ENCODE measurements at regions not wholly inside any gene's neighbourhood (a gene's known extent, or its start where the extent isn't known, plus 50 kb on each side); places are given as distances from the start of the nearest gene placed in this dataset.
"Not testable (repeated sequence)": the region's sequence is repeated elsewhere in the genome, so short reads cannot be mapped to it uniquely, and the experiment has no call there.

DNA sequence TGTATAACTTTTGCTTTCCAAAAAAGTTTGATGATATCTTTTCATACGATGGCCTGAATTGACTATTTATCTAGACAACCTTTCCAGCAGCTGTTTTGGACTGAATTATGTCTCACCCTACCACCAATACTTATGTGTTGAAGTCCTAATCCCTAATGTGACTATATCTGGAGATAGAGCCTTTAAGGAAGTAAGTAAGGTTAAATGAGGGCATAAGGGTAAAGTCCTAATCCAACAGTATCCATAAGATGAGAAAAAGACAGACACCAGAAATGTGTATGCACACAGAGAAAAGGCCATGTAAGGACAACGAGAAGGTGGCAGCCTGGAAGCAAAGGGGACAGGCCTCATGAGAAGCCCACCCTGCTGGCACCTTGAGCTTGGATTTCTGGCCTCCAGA is 86.6 kb upstream of the PPARGC1A start:
- DNase-seq (no peak), ATAC-seq (no peak)
- H3K27me3 Mint-ChIP-seq: peaks cover 0 to 5% (median 0%) of the 10 kb centered on the region in 5 donors
- H3K27ac Mint-ChIP-seq: no peak overlapping the region
- no peak overlapping the region for H3K4me3 Mint-ChIP-seq
- POLR2A ChIA-PET: no interaction called here
- H3K9me3 Mint-ChIP-seq: no peaks in the 10 kb centered on the region
- peaks cover 0 to 2% (median 0%) of the 10 kb centered on the region in 4 donors for H3K4me1 Mint-ChIP-seq
- no peaks in the 10 kb centered on the region for H3K36me3 Mint-ChIP-seq

DNA sequence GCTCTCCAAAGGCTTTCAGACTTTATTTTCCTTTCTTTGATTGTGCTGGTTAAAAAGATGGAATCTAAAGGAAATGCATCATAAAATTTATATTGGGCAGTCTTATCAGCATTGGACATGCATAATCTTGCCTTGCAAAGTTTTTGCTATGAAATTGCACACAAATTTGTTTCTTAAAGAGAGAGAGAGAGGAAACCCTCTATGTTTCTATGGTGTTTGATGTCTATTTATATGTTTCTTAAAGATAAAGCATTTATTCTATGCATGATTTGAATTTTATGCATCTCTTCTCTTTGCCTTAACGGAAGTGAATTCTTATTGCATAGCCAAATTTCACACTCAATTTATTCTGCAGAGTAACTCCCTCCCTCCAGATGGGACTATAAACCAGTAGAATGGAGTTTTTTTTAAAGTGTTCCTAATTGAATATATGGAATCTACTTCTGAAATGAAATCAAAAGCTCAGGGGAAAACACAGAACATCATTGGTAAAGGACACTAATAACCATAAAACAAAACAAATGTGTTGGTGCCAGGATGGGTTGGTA is 83.5 kb upstream of the PPARGC1A start:
- H3K4me1 Mint-ChIP-seq: peaks cover 0 to 2% (median 0%) of the 10 kb centered on the region in 4 donors
- DNase-seq: no peak
- H3K4me3 Mint-ChIP-seq: no peak overlapping the region
- peaks cover 0 to under 1% (median 0%) of the 10 kb centered on the region in 9 donors for H3K9me3 Mint-ChIP-seq
- no peak for ATAC-seq
- POLR2A ChIA-PET: no interaction called here
- H3K27me3 Mint-ChIP-seq: peaks cover 0 to 5% (median 0%) of the 10 kb centered on the region in 5 donors
- no peaks in the 10 kb centered on the region for H3K36me3 Mint-ChIP-seq
- no peak overlapping the region for H3K27ac Mint-ChIP-seq

DNA sequence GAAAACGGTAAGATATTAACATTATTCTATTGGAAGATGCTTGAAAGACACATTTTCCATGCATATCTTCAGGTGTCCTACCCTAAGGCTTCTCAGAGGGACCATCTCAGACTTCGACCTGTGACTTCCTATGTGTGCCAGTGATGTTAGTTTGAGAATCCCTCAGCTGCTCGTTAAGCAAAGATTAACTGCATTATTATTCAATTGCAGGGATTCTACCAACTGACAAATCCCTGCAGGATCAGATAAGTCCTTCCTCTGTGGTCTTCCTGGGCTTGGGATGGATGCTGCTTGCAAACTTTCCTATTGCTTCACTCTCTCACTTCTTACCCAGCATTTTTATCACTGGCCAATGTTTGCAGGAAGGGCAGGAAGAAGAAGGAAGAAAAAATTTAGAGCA is 83.0 kb upstream of the PPARGC1A start:
- no peak overlapping the region for H3K27ac Mint-ChIP-seq
- H3K4me3 Mint-ChIP-seq: no peak overlapping the region
- H3K36me3 Mint-ChIP-seq: no peaks in the 10 kb centered on the region
- POLR2A ChIA-PET: no interaction called here
- peaks cover 0 to 2% (median 0%) of the 10 kb centered on the region in 4 donors for H3K4me1 Mint-ChIP-seq
- DNase-seq (no peak), ATAC-seq (no peak)
- peaks cover 0 to 5% (median 0%) of the 10 kb centered on the region in 5 donors for H3K27me3 Mint-ChIP-seq
- peaks cover 0 to 2% (median 0%) of the 10 kb centered on the region in 9 donors for H3K9me3 Mint-ChIP-seq

DNA sequence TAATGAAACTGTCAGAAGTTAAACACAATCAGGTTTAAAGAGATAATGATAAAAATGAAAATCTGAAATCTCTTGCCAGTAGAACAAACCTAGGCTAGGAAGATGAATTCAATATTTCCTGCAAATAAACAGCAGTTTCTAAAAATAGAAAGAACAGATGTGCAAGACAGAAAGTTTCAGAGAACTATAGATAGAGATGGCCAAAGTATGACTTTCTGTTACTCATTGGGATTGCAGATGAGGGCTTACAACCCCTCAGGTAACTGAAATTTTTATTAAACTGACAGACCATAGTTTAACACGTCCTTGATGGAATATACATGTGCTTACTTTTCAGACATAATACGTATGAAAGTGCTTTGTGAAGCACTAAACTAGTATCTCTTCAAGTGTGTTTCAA is 82.3 kb upstream of the PPARGC1A start:
- H3K36me3 Mint-ChIP-seq: no peaks in the 10 kb centered on the region
- no peak for ATAC-seq
- H3K4me1 Mint-ChIP-seq: peaks cover 0 to 2% (median 0%) of the 10 kb centered on the region in 4 donors
- H3K27ac Mint-ChIP-seq: no peak overlapping the region
- peaks cover 0 to 2% (median 0%) of the 10 kb centered on the region in 9 donors for H3K9me3 Mint-ChIP-seq
- POLR2A ChIA-PET: no interaction called here
- DNase-seq: no peak
- H3K4me3 Mint-ChIP-seq: no peak overlapping the region
- peaks cover 0 to 9% (median 0%) of the 10 kb centered on the region in 5 donors for H3K27me3 Mint-ChIP-seq

DNA sequence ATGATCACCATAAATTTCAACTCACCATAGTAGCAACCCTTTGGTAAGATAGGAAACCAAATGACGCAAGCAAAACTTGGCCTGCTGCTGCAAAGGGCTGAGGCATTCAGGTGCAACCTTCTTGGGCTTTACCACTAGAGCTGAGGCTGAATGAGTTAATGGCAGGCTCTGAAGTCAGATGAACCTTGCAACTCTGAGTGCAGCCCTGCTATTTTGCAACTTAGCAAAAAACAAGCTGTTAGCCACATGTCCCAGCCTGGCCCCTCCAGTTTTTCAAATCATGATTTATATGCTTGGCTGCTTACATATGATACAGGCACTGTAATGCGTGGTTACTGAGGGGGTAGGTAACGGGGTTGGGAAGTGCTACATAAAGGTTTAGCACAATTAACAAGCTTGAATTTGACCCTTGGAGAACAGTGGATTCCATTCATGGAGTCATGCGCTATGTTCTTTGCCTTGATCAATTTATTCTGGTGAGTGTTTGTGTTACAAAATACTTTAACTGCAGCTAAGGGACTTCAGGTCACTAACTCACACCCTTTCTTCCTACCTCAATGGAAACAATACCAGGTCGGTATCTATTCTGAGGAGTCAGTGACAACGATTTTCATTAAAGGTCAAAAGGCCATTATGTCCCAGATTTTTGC is 80.5 kb upstream of the PPARGC1A start:
- ATAC-seq: no peak
- H3K27me3 Mint-ChIP-seq: peaks cover 0 to 5% (median 0%) of the 10 kb centered on the region in 5 donors
- H3K4me1 Mint-ChIP-seq: no peaks in the 10 kb centered on the region
- POLR2A ChIA-PET: no interaction called here
- H3K4me3 Mint-ChIP-seq: no peak overlapping the region
- no peak for DNase-seq
- H3K27ac Mint-ChIP-seq: no peak overlapping the region
- peaks cover 0 to 2% (median 0%) of the 10 kb centered on the region in 9 donors for H3K9me3 Mint-ChIP-seq
- no peaks in the 10 kb centered on the region for H3K36me3 Mint-ChIP-seq

DNA sequence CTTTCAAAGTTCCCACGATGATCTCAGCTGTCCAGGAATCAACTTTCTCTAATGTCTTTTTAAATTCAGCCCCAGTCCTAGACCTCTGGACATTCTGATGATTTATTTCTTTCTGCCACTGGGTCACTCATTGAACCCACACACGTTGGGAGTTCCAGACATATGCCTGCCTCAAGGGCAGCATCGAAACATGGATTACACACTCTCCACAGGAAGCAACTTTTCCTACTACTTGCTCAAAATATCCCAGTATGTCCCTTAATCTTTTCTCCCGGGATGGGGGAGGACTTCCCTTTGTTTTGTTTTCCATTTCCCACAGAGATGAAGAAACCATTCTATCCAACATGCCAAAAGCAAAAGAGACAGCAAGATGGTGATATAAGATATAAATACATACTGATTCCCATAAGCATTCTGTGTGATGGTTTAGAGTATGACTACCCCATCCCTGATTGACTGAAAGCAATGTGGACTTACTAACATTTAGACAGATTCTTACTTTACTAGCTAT is 79.8 kb upstream of the PPARGC1A start:
- ATAC-seq (no peak), DNase-seq (no peak)
- Mint-ChIP-seq H3K4me3 (no peak overlapping the region), H3K9me3 (peaks cover 0 to 3% (median 0%) of the 10 kb centered on the region in 9 donors), H3K36me3 (no peaks in the 10 kb centered on the region), H3K27ac (no peak overlapping the region), H3K27me3 (peaks cover 0 to 5% (median 0%) of the 10 kb centered on the region in 5 donors), H3K4me1 (no peaks in the 10 kb centered on the region)
- POLR2A ChIA-PET: no interaction called here

DNA sequence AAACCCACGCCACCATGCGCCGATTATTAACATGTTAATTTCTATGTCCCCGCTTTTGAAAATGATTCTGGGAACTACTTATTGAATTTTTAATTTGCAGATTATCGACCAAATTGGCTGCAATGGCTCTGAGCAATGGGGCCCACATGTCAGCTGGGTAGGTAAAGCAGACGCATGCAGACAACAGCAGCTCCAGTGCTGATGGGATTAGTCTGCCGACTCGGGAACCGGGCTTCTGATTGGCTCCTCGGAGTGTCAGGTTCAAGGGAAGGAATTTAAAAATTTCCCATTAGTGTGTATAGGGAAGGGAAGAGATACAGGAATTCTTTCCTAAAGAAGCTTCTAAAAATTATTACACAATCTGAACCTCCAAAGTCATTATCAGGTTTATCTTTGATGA is 77.4 kb upstream of the PPARGC1A start:
- H3K4me1 Mint-ChIP-seq: no peaks in the 10 kb centered on the region
- peaks cover 0 to 5% (median 0%) of the 10 kb centered on the region in 5 donors for H3K27me3 Mint-ChIP-seq
- H3K36me3 Mint-ChIP-seq: no peaks in the 10 kb centered on the region
- peaks cover 0 to 7% (median 0%) of the 10 kb centered on the region in 9 donors for H3K9me3 Mint-ChIP-seq
- POLR2A ChIA-PET: no interaction called here
- DNase-seq (no peak), ATAC-seq (no peak)
- H3K27ac Mint-ChIP-seq: no peak overlapping the region
- peak overlapping the region in 1 of 10 donors; percentile 26 for H3K4me3 Mint-ChIP-seq

DNA sequence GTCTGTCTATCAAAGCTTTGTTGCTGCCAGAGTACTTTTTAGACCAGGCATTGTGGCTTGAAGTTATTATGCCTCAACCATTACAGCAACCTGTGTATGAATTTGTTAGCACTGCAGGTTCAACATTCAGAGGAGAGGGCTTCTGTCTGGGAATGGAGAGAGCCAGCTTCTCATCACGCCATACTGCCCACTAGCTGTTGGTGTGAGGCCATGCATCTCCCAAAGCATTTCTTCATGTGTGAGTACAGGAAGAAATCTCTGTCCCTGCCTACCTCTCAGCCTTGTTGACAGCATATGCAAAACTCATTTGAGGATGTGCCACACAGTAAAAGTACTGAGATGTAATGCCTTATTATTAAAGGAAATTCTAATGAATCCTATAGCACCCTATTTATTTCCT is 76.9 kb upstream of the PPARGC1A start:
- peaks cover 0 to 5% (median 0%) of the 10 kb centered on the region in 5 donors for H3K27me3 Mint-ChIP-seq
- H3K9me3 Mint-ChIP-seq: peaks cover 0 to 7% (median 0%) of the 10 kb centered on the region in 9 donors
- no peaks in the 10 kb centered on the region for H3K4me1 Mint-ChIP-seq
- DNase-seq: no peak
- no peak for ATAC-seq
- no peaks in the 10 kb centered on the region for H3K36me3 Mint-ChIP-seq
- H3K27ac Mint-ChIP-seq: no peak overlapping the region
- POLR2A ChIA-PET: no interaction called here
- no peak overlapping the region for H3K4me3 Mint-ChIP-seq

DNA sequence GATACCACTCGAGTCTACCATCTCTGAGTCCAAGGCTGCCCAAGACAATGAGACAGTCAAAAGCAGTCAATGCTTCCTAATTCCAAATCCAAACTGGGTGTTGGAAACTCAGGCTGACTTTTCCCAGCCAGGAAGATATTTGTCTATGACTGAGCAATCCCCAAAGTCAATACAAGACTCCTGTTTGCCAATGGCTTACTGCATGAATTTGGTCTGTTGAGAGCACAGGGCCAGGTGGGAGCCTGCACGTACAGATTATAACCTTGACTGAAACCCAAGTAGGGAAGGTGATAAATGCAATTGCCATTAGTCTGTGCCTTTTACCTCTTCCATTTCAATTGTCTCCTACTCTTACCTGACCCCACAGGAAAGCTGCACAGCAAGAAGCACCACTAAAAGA is 72.6 kb upstream of the PPARGC1A start:
- POLR2A ChIA-PET: no interaction called here
- Mint-ChIP-seq H3K27ac (no peak overlapping the region), H3K27me3 (peaks cover 0 to 7% (median 0%) of the 10 kb centered on the region in 5 donors), H3K4me1 (no peaks in the 10 kb centered on the region), H3K9me3 (peaks cover 0 to 7% (median 2%) of the 10 kb centered on the region in 9 donors), H3K4me3 (no peak overlapping the region), H3K36me3 (no peaks in the 10 kb centered on the region)
- DNase-seq (no peak), ATAC-seq (no peak)

DNA sequence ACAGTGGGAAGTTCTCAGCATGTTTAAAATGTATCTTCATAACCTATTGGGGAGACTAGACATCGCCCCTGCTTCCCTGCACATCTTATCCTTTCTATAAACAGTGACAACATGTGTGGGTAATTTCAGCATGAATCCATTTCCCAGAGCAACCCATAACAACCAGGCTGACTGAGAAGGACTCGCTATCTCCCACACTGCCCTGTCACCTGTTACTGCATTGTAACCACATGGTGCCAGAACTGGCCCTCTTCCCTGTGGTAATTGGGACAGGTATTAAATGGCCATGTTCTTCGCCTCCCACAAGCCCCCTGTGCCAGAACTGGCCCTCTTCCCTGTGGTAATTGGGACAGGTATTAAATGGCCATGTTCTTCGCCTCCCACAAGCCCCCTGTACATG is 71.5 kb upstream of the PPARGC1A start:
- H3K4me3 Mint-ChIP-seq, H3K27me3 Mint-ChIP-seq, H3K36me3 Mint-ChIP-seq, ATAC-seq, H3K4me1 Mint-ChIP-seq, DNase-seq, POLR2A ChIA-PET, H3K27ac Mint-ChIP-seq: not testable (repeated sequence)
- H3K9me3 Mint-ChIP-seq: peaks cover 0 to 12% (median 4%) of the 10 kb centered on the region in 9 donors

DNA sequence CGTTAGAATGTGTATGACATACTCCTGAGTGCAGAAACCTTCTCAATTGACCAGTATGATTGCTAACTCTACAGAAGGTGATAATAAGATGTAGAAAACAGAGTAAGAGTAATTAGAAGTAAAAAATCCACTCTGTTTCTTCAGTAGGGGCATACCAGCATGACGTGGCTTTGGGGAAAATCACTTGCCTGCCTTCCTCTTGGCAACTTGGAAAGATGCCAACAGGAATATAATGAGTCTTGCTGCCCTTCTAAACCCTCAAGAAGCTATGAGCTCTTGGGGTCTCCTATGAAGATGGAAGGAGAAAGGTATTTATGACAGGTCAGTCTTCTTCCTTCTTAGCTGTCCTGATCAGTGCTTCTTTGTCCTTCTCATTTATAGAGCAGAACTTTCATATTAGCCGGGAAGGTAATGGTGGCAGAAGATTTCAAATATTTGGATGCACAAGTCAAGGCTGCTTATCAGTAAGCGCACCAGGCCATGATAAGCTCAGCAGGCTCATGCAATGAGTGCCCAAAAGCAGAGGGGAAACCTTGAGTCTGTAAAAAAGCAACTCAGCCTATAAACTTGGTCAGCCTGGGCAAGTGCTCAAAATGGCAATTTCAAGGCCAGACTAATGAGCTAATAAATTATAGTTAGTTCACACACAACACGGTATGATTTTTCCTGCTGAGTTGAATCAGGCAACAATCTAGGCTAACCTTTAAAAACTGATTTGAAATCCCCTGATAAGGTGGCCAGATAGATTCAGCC is 69.7 kb upstream of the PPARGC1A start:
- Mint-ChIP-seq H3K4me3 (no peak overlapping the region), H3K36me3 (no peaks in the 10 kb centered on the region), H3K27me3 (peaks cover 0 to 5% (median 0%) of the 10 kb centered on the region in 5 donors), H3K4me1 (no peaks in the 10 kb centered on the region), H3K27ac (no peak overlapping the region), H3K9me3 (peaks cover 0 to 16% (median 4%) of the 10 kb centered on the region in 9 donors)
- DNase-seq (no peak), ATAC-seq (no peak)
- POLR2A ChIA-PET: no interaction called here

DNA sequence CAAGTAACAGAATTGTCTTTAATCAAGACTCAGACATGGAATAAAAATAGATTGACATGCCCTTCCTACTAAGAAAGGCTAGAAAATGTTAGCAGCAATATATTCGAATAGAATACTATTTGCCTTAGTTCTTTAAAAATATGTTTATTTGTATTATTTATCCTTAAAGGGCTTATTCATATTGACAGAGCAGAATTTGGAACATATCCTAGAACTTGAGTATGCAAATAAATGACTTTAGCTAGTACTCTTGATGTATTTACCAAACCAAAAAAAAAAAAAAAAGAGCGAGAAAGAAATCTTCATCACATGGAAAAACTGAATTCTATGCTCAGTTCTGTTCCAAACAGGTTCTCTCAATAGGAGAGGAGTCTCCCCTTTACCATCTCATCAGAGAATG is 68.9 kb upstream of the PPARGC1A start:
- no peak for DNase-seq
- Mint-ChIP-seq H3K4me3 (no peak overlapping the region), H3K9me3 (peaks cover 0 to 16% (median 3%) of the 10 kb centered on the region in 9 donors), H3K27ac (no peak overlapping the region), H3K36me3 (no peaks in the 10 kb centered on the region), H3K27me3 (peaks cover 0 to 5% (median 0%) of the 10 kb centered on the region in 5 donors), H3K4me1 (no peaks in the 10 kb centered on the region)
- POLR2A ChIA-PET: no interaction called here
- no peak for ATAC-seq

DNA sequence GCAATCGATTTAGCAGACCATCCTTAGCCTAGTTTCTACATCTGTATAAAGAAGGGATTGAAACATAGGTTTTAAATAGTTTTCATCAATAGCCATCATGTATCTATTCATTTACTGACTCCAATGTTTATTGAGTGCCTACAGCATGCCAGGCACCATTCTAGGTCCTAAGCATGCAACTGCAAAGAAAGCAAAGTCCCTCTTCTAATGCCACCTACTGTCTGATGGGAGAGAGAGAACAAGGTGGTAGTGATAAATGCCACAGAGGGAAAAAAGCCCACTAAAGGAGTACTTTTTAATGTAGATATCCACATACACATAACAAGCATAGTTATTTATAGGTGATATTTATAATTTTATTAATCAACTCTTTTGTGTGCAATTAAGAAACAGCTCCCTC is 67.6 kb upstream of the PPARGC1A start:
- H3K36me3 Mint-ChIP-seq: no peaks in the 10 kb centered on the region
- no peak overlapping the region for H3K27ac Mint-ChIP-seq
- no peak overlapping the region for H3K4me3 Mint-ChIP-seq
- H3K9me3 Mint-ChIP-seq: peaks cover 0 to 16% (median 3%) of the 10 kb centered on the region in 9 donors
- ATAC-seq (no peak), DNase-seq (no peak)
- H3K27me3 Mint-ChIP-seq: peaks cover 0 to 5% (median 0%) of the 10 kb centered on the region in 5 donors
- POLR2A ChIA-PET: no interaction called here
- no peaks in the 10 kb centered on the region for H3K4me1 Mint-ChIP-seq
